ENCODE measurements at regions not wholly inside any gene's neighbourhood (a gene's known extent, or its start where the extent isn't known, plus 50 kb on each side); places are given as distances from the start of the nearest gene placed in this dataset.

- Histone ChIP-seq H3K36me3 (ENCODE audit: control insufficient read depth in 4 of 4, insufficient read depth in 4 of 4, low read length in 4 of 4) (no peaks in the 10 kb centered on the region), H3K27me3 (ENCODE audit: control insufficient read depth in 3 of 3, insufficient read depth in 3 of 3, low read length in 2 of 3) (no peaks in the 10 kb centered on the region), H3K27ac (ENCODE audit: low read depth in 1 of 2, low read length in 1 of 2) (no peak overlapping the region), H3K9ac (ENCODE audit: insufficient read depth in 1 of 2, low read length in 2 of 2) (no peak overlapping the region), H3K4me3 (no peak overlapping the region), H3K4me1 (ENCODE audit: control insufficient read depth in 5 of 5, insufficient read depth in 5 of 5, low read length in 5 of 5) (no peaks in the 10 kb centered on the region), H3K9me3 (ENCODE audit: control insufficient read depth in 4 of 4, insufficient read depth in 3 of 4, low read length in 3 of 4) (peaks cover 0 to 9% (median 0%) of the 10 kb centered on the region in 4 donors)
- WGBS, 2 donors, result 94 to 96% methylated on average over 28 to 29 of the region's 29 CpGs
- TF ChIP-seq CTCF (IDR thresholded peaks at IDR 0.05; ENCODE audit: control extremely low read depth, extremely low read depth), result no peak
- no peak for ATAC-seq (ENCODE audit: insufficient read depth, low FRiP score)
- no peak for DNase-seq
These were observed 1407.6 kb downstream of the EPHA7 start for GRCh38 chr6:92011681-92012245.

DNA sequence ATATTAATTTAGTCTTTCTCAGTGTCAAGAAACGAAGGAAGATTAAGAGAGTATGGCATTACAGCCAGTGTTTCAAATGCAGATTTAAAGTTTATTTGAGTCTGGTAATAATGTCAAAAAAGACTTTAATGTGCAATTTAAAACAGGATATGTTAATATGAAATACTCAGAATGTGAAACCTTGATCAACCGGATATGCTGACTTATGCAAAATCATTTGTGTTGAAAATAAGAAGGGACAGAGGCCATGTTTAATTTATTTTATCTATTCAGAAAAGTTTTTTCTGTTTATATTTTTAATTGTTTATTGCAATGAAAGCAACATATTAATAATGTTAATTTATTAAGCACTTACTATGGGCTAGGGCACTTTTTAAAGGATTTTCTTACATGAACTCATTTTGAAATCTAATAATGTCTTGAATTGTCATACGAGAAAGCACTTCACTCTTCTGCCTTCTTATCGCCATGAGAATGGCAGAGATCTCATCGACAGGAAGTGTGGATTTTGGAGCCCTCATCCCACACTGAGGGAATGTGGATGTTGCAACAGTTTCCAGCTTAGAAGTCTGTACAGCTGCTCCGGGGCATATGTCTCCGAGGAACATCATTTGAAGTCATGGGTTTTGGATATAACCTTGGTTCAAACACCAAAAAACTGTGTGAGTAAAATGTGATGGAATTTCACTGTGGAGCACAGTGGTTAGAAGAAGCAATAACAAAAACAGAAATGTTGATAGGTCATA lies 1410.4 kb downstream of the EPHA7 start:
- no peak for TF ChIP-seq CTCF (IDR thresholded peaks at IDR 0.05; ENCODE audit: control extremely low read depth, extremely low read depth)
- Histone ChIP-seq H3K9ac (ENCODE audit: insufficient read depth in 1 of 2, low read length in 2 of 2) (no peak overlapping the region), H3K4me1 (ENCODE audit: control insufficient read depth in 5 of 5, insufficient read depth in 5 of 5, low read length in 5 of 5) (no peaks in the 10 kb centered on the region), H3K9me3 (ENCODE audit: control insufficient read depth in 4 of 4, insufficient read depth in 3 of 4, low read length in 3 of 4) (peaks cover 0 to 9% (median 0%) of the 10 kb centered on the region in 4 donors), H3K27me3 (ENCODE audit: control insufficient read depth in 3 of 3, insufficient read depth in 3 of 3, low read length in 2 of 3) (no peaks in the 10 kb centered on the region), H3K27ac (ENCODE audit: low read depth in 1 of 2, low read length in 1 of 2) (no peak overlapping the region), H3K36me3 (ENCODE audit: control insufficient read depth in 4 of 4, insufficient read depth in 4 of 4, low read length in 4 of 4) (no peaks in the 10 kb centered on the region), H3K4me3 (no peak overlapping the region)
- WGBS, 2 donors, result 87 to 88% methylated on average over 7 of the region's 7 CpGs
- DNase-seq (no peak), ATAC-seq (ENCODE audit: insufficient read depth, low FRiP score) (no peak)

DNA sequence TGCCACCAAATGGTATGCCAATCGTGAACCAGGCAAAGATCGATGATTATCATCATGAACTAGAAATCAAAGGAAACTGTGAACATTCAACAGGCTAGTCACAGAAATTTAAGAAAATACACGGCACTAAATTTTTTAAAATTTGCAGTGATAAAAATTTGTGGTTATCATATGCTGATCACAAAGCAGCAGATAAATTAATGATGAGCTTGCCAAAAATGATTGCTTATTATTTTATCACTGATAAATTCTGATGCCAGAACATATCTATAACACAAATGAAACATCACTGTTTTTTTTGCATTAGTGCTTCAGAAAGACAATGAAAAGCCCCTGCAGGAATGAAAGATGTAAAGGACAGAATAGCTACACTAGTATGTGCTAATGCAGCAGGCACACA lies 1413.2 kb upstream of the MAP3K7 start:
- no peak for ATAC-seq (ENCODE audit: insufficient read depth, low FRiP score)
- H3K4me3 ChIP-seq, result no peak overlapping the region
- H3K27me3 ChIP-seq (ENCODE audit: control insufficient read depth in 3 of 3, insufficient read depth in 3 of 3, low read length in 2 of 3), result no peaks in the 10 kb centered on the region
- H3K9me3 ChIP-seq (ENCODE audit: control insufficient read depth in 4 of 4, insufficient read depth in 3 of 4, low read length in 3 of 4), result no peaks in the 10 kb centered on the region
- TF ChIP-seq CTCF (IDR thresholded peaks at IDR 0.05; ENCODE audit: control extremely low read depth, extremely low read depth), result no peak
- H3K36me3 ChIP-seq (ENCODE audit: control insufficient read depth in 4 of 4, insufficient read depth in 4 of 4, low read length in 4 of 4), result no peaks in the 10 kb centered on the region
- no peak for DNase-seq
- no peak overlapping the region for H3K27ac ChIP-seq (ENCODE audit: low read depth in 1 of 2, low read length in 1 of 2)
- no peak overlapping the region for H3K9ac ChIP-seq (ENCODE audit: insufficient read depth in 1 of 2, low read length in 2 of 2)
- WGBS, 2 donors, result 92 to 94% methylated on average over 3 of the region's 3 CpGs
- H3K4me1 ChIP-seq (ENCODE audit: control insufficient read depth in 5 of 5, insufficient read depth in 5 of 5, low read length in 5 of 5), result no peaks in the 10 kb centered on the region

Measured in lung (tissue), 11 donors.